HCT116 (cell line): ENCODE measurements at regions not wholly inside any gene's neighbourhood (a gene's known extent, or its start where the extent isn't known, plus 50 kb on each side); places are given as distances from the start of the nearest gene placed in this dataset.

ENCODE experiments used
- ATAC-seq: fragments of 200-7000 bp; cut with Tn5 transposase; 2 replicates; pipeline ENCODE4 v1.9.1; 2020; ENCODE audit warnings: mild to moderate bottlenecking, moderate library complexity
- BruUV-seq: library from RNA; stranded (reverse); fragments of 400-500 nt; replicated peaks from 2 replicates; lab custom pipeline; 2021; lab: Mats Ljungman, UMichigan
- CTCF ChIA-PET: fragments of 300-600 bp; sonication (Branson Sonifier 250); formaldehyde crosslinking; loops from one replicate; lab custom pipeline; 2021; ENCODE audit warnings: antibody characterized with exemption; lab: Charles Lee
- POLR2A ChIA-PET: fragments of 300-600, 350-600 bp; sonication (Branson Sonifier 250); formaldehyde crosslinking; loops from one replicate; lab custom pipeline; 2021; ENCODE audit warnings: antibody characterized with exemption; lab: Charles Lee
- RAD21 ChIA-PET, 2 experiments: fragments of 300-600 bp; sonication (Branson Sonifier 250); formaldehyde crosslinking; loops; one replicate each; lab custom pipeline; 2023; ENCODE audit warnings: low total read pairs in 2 of 2; ENCODE audit not compliant: uncharacterized antibody in 2 of 2, unreplicated experiment in 2 of 2, low non-redundant PET in 1 of 2; lab: Charles Lee
- DNase-seq: peaks from one replicate; pipeline ENCODE4 v3.0.0-alpha.2; 2010; ENCODE audit warnings: low read depth, low spot score
- H2AFZ ChIP-seq: fragments of 200-600 bp; shearing (Covaris generic), sonication (generic); 2 replicates; pipeline ENCODE4 v1.6.1; 2017; ENCODE audit warnings: low read depth, mixed run types, mixed read lengths, antibody characterized with exemption, low read length; ENCODE audit not compliant: poor library complexity, severe bottlenecking
- H3K27ac ChIP-seq: 2 replicates; pipeline ENCODE4 v1.5.1; 2012; ENCODE audit warnings: low read depth, low read length
- H3K27me3 ChIP-seq: fragments of 200-600 bp; sonication (generic); 2 replicates; pipeline ENCODE4 v1.6.1; 2016; ENCODE audit warnings: mixed run types, low read length, mixed read lengths; ENCODE audit not compliant: insufficient read depth
- H3K36me3 ChIP-seq, 2 experiments: fragments of 200-500 bp in 1 of 2; fragments of 200-600 bp in 1 of 2; sonication (Bioruptor generic) in 1 of 2; sonication (generic) in 1 of 2; 2 replicates each; pipeline versions ENCODE4 v1.5.1 to v1.6.1; 2014 to 2016; ENCODE audit warnings: low read length in 2 of 2, inconsistent platforms in 1 of 2, mixed read lengths in 1 of 2, mixed run types in 1 of 2; ENCODE audit not compliant: insufficient read depth in 2 of 2, control insufficient read depth in 1 of 2
- H3K4me1 ChIP-seq, 2 experiments: fragments of 200-600 bp in 1 of 2; sonication (generic) in 1 of 2; 2 replicates each; pipeline versions ENCODE4 v1.5.1 to v1.6.1; 2012 to 2017; ENCODE audit warnings: low read length in 2 of 2, inconsistent platforms in 1 of 2, mild to moderate bottlenecking in 1 of 2, mixed read lengths in 1 of 2, mixed run types in 1 of 2, moderate library complexity in 1 of 2; ENCODE audit not compliant: insufficient read depth in 2 of 2, control insufficient read depth in 1 of 2
- H3K4me2 ChIP-seq: fragments of 200-600 bp; sonication (generic); 2 replicates; pipeline ENCODE4 v1.6.1; 2017; ENCODE audit warnings: mixed run types, low read length, mixed read lengths
- H3K4me3 ChIP-seq, 2 experiments: fragments of 200-600 bp in 1 of 2; sonication (generic) in 1 of 2; replicated peaks in 1 of 2; 2 replicates each; pipeline ENCODE4 v1.5.1; 2011 to 2016; ENCODE audit warnings: low read length in 2 of 2, control low read depth in 1 of 2, low read depth in 1 of 2, mild to moderate bottlenecking in 1 of 2, mixed read lengths in 1 of 2, mixed run types in 1 of 2
- H3K79me2 ChIP-seq: fragments of 200-600 bp; sonication (generic); 2 replicates; pipeline ENCODE4 v1.6.1; 2017; ENCODE audit warnings: mild to moderate bottlenecking, mixed run types, low read length, moderate library complexity, mixed read lengths; ENCODE audit not compliant: insufficient read depth
- H3K9ac ChIP-seq: fragments of 200-600 bp; sonication (generic); 2 replicates; pipeline ENCODE4 v1.6.1; 2016; ENCODE audit warnings: low read length, mixed read lengths
- H3K9me2 ChIP-seq: fragments of 200-600 bp; sonication (generic), shearing (Covaris generic); 2 replicates; pipeline ENCODE4 v1.6.1; 2017; ENCODE audit warnings: mixed run types, mild to moderate bottlenecking, moderate library complexity; ENCODE audit not compliant: insufficient read depth
- H3K9me3 ChIP-seq, 2 experiments: fragments of 200-500 bp in 1 of 2; fragments of 200-600 bp in 1 of 2; sonication (Bioruptor generic) in 1 of 2; sonication (generic) in 1 of 2; 2 replicates each; pipeline ENCODE4 v1.6.1; 2014 to 2017; ENCODE audit warnings: low read length in 2 of 2, mixed read lengths in 2 of 2, inconsistent platforms in 1 of 2, low read depth in 1 of 2, mild to moderate bottlenecking in 1 of 2, mixed run types in 1 of 2, moderate library complexity in 1 of 2; ENCODE audit not compliant: control insufficient read depth in 1 of 2, insufficient read depth in 1 of 2
- H4K20me1 ChIP-seq: fragments of 200-600 bp; sonication (generic), shearing (Covaris generic); 2 replicates; pipeline ENCODE4 v1.6.1; 2017; ENCODE audit warnings: mixed run types, mild to moderate bottlenecking, moderate library complexity; ENCODE audit not compliant: insufficient read depth
- CBX3 ChIP-seq: IDR thresholded peaks from 2 replicates; pipeline ENCODE4 v1.6.1; 2012; ENCODE audit warnings: low read depth
- EGR1 ChIP-seq: IDR thresholded peaks from 2 replicates; pipeline ENCODE4 v1.6.1; 2012; ENCODE audit warnings: low read depth
- ELF1 ChIP-seq: IDR thresholded peaks from 2 replicates; pipeline ENCODE4 v1.6.1; 2012; ENCODE audit warnings: low read depth, borderline replicate concordance
- EZH2phosphoT487 ChIP-seq: fragments of 200-600 bp; IDR thresholded peaks from 2 replicates; pipeline ENCODE4 v1.6.1; 2018; ENCODE audit warnings: antibody characterized with exemption, borderline replicate concordance
- SP1 ChIP-seq: IDR thresholded peaks from 2 replicates; pipeline ENCODE4 v1.6.1; 2012; ENCODE audit warnings: low read depth
- TCF7L2 ChIP-seq: IDR thresholded peaks from 2 replicates; pipeline ENCODE4 v1.7.0; 2011; ENCODE audit warnings: borderline replicate concordance, inconsistent platforms; ENCODE audit not compliant: insufficient read depth, insufficient read length; ENCODE audit errors: extremely low read depth
- YY1 ChIP-seq: IDR thresholded peaks from 2 replicates; pipeline ENCODE4 v1.6.1; 2011; ENCODE audit warnings: low read length, low read depth, moderate library complexity, mild to moderate bottlenecking; ENCODE audit not compliant: insufficient replicate concordance; ENCODE audit errors: extremely low read depth
- ZFX ChIP-seq: fragments of 450-650 bp; IDR thresholded peaks from 2 replicates; pipeline ENCODE4 v1.6.1; 2017
- ZNF274 ChIP-seq: fragments of 200-500 bp; sonication (Bioruptor generic); IDR thresholded peaks from 2 replicates; pipeline ENCODE4 v1.6.1; 2014; ENCODE audit warnings: mild to moderate bottlenecking, low read depth, low read length, inconsistent platforms
- intact Hi-C: fragments of 100-400 bp; cut with micrococcal nuclease; formaldehyde crosslinking; loops from 2 replicates; pipeline ENCODE4 v1.10.0; 2022

- no peak overlapping the region for H3K4me3 ChIP-seq
- H3K9me3 ChIP-seq = no peaks in the 10 kb centered on the region
- ChIA-PET RAD21 (no interaction called here), CTCF (no interaction called here), POLR2A (no interaction called here)
- H3K4me1 ChIP-seq = no peaks in the 10 kb centered on the region
- no peak for TF ChIP-seq CBX3
- no peak overlapping the region for H3K27ac ChIP-seq
- H2AFZ ChIP-seq = no peak overlapping the region
- H4K20me1 ChIP-seq = no peaks in the 10 kb centered on the region
- no peak overlapping the region for H3K9ac ChIP-seq
- H3K4me2 ChIP-seq = no peak overlapping the region
- DNase-seq (no peak), ATAC-seq (no peak)
- H3K36me3 ChIP-seq = no peaks in the 10 kb centered on the region
- BruUV-seq = no TSS peak
- no peaks in the 10 kb centered on the region for H3K9me2 ChIP-seq
- intact Hi-C loops = no loop called here
- no peaks in the 10 kb centered on the region for H3K27me3 ChIP-seq
- no peaks in the 10 kb centered on the region for H3K79me2 ChIP-seq
Measured at GRCh38 chr3:106083207-106083606, 214.4 kb upstream of the CBLB start.

- H3K79me2 ChIP-seq = no peaks in the 10 kb centered on the region
- H3K4me1 ChIP-seq = no peaks in the 10 kb centered on the region
- H3K9me2 ChIP-seq = no peaks in the 10 kb centered on the region
- no peak overlapping the region for H3K4me2 ChIP-seq
- H3K4me3 ChIP-seq = no peak overlapping the region
- H3K27me3 ChIP-seq = no peaks in the 10 kb centered on the region
- intact Hi-C loops = no loop called here
- H3K36me3 ChIP-seq = no peaks in the 10 kb centered on the region
- no peak overlapping the region for H3K27ac ChIP-seq
- no peak for DNase-seq
- ATAC-seq = no peak
- H3K9ac ChIP-seq = no peak overlapping the region
- H2AFZ ChIP-seq = no peak overlapping the region
- no peaks in the 10 kb centered on the region for H3K9me3 ChIP-seq
- POLR2A ChIA-PET = no interaction called here
- TF ChIP-seq ZFX (no peak), YY1 (no peak), TCF7L2 (no peak), SP1 (no peak), ELF1 (no peak), EGR1 (no peak), ZNF274 (no peak), EZH2phosphoT487 (no peak)
- no TSS peak for BruUV-seq
- CTCF ChIA-PET = no interaction called here
- H4K20me1 ChIP-seq = no peaks in the 10 kb centered on the region
- RAD21 ChIA-PET = no interaction called here
Measured at GRCh38 chr3:106083854-106084253, 215.0 kb upstream of the CBLB start.
